NB4 (cell line): ENCODE measurements at regions not wholly inside any gene's neighbourhood (a gene's known extent, or its start where the extent isn't known, plus 50 kb on each side); places are given as distances from the start of the nearest gene placed in this dataset.

Experiments used
- CTCF ChIP-seq: IDR thresholded peaks from one replicate; pipeline ENCODE4 v1.5.1; 2012; ENCODE audit warnings: low read depth, low read length
- MYC ChIP-seq: IDR thresholded peaks from 2 replicates; pipeline ENCODE4 v1.6.1; 2011; ENCODE audit warnings: low read depth, low read length

- no peak for TF ChIP-seq CTCF
- TF ChIP-seq MYC, result no peak
Observed at GRCh38 chr12:104887452-104887851, 70.6 kb downstream of the SLC41A2 start.
